ENCODE measurements at regions not wholly inside any gene's neighbourhood (a gene's known extent, or its start where the extent isn't known, plus 50 kb on each side); places are given as distances from the start of the nearest gene placed in this dataset.

DNA sequence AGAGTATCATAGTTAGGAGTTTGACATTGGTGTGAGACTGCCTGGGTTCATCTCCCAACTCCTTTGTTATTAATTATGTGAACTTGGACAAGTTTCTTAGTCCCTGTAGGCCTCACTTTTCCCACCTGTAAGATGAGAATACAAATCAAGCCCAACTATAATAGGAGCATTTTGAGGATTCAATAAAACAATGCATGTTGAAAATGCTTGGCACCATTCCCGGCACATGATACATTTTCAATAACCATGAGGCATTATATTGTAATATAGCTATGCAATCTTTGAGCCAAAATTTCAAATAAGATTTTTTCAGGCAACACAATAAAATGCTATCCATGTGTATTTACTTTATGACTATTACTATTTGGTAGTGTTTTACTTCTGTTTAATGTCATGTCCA is 229.0 kb upstream of the SP4 start:
- FAIRE-seq = no peak

DNA sequence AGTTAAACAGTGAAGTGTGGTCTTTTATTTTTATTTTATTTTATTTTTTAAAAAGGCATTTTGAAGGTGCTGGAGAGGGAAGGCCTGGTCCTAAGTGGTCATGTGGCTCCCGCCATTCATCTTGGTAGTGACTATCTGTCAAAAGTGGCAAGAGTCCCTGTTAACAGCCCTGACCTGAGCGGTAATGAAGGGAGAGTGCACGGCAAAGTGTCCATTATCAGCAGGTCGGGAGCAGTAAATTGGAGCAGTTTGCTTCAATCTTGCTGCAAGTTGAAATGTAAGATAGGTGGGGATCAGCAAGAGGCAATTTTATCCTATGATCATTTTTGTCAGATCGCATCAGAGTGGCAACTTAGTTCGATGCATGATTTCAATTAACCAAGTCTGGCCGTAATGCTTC is 227.4 kb upstream of the SP4 start:
- no peak for FAIRE-seq
- no peak for DNase-seq (ENCODE audit: insufficient read length, low spot score)

More for the DNA sequence above, 229.0 kb upstream of the SP4 start:
- no peak for DNase-seq (ENCODE audit: insufficient read length, low spot score)

DNA sequence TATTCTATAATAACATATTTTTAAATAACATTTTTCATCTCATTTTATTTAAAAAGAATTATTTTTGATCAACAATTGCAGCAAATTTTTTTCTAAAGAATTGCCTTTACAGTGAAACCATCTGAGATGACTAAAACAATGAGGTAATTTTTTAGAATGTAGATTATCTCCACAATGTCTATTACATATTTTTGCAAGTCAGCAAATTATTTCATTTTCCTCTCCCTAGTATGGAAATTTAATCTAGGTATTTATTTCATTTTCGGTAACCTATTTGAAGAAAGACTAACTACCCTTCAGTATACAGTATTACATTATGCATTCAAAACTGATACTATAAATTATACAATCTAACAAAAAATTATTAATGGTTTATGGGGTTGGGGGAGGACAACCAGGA is 213.2 kb upstream of the SP4 start:
- DNase-seq (ENCODE audit: insufficient read length, low spot score) = no peak
- FAIRE-seq = no peak

DNA sequence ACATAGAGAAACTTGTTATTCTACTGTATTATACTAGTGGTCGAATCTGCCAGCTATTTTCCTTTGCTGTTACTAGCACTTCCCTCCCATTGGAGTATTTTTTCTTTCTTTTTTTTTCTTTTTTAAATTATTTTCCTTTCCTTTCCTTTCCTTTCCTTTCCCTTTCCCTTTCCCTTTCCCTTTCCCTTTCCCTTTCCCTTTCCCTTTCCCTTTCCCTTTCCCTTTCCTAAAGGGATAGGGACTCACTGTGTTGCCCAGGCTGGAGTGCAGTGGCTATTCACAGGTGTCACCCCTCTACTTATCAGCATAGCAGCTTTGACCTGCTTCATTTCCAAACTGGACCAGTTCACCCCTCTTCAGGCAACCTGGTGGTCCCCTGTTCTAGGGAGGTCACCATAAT is 212.6 kb upstream of the SP4 start:
- DNase-seq (ENCODE audit: insufficient read length, low spot score) (no peak), FAIRE-seq (no peak)

DNA sequence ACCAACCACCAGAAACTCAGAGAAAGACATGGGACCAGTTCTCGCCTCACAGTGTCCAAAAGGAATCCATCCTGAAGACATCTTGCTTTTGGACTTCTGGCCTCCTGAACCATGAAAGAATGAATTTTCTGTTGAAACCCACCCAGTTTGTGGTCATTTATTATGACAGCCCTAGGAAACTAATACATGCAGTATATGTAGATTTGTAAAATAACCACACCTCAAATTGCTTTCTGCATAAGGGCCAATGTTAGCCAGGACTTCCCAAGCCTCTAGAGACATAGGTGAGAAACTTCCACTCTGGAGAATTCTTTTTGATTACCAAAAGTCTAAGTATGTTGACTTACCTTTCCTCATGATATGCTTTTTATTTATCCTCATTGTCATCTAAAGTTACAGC is 210.5 kb upstream of the SP4 start:
- no peak for DNase-seq (ENCODE audit: insufficient read length, low spot score)
- no peak for FAIRE-seq

DNA sequence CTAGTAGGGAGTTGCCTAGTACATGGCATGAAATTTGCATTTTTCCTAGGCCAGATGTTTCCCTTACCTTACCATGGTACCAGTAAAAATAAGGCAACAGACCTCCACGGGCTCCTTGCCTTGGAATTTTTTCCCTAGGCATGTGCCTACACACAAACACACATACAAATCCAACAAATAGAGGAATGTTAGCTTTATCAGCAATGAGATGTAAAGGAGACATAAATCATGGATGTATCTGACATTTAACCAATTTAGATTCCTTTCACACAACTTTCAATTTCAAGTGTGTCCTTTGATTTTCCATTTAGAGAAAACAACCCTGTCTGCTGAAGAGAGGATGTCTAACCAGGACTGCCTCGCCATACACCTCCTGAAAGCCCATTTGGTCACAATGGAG is 209.7 kb upstream of the SP4 start:
- DNase-seq (ENCODE audit: insufficient read length, low spot score) (no peak), FAIRE-seq (peak; percentile 36)

DNA sequence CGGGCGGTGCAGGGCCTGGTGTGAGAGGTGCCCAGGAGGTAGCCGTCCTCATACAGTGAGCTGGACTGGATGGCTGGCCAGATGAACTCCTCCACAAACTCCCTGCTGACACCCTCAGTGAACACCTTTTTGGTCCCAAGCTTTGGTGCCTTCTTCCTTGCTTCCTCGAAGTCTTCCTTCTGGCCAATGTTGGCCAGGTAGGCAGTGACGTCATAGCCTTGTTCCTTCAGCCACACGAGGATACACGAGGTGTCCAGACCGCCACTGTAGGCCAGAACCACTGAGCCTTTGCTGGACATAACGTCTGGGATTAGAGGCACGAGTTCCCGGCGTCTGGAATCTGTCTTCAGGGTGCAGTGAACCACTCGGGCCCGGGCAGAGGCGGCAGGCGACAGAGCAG is 206.8 kb upstream of the SP4 start:
- FAIRE-seq (peak; percentile 4), DNase-seq (ENCODE audit: insufficient read length, low spot score) (no peak)

DNA sequence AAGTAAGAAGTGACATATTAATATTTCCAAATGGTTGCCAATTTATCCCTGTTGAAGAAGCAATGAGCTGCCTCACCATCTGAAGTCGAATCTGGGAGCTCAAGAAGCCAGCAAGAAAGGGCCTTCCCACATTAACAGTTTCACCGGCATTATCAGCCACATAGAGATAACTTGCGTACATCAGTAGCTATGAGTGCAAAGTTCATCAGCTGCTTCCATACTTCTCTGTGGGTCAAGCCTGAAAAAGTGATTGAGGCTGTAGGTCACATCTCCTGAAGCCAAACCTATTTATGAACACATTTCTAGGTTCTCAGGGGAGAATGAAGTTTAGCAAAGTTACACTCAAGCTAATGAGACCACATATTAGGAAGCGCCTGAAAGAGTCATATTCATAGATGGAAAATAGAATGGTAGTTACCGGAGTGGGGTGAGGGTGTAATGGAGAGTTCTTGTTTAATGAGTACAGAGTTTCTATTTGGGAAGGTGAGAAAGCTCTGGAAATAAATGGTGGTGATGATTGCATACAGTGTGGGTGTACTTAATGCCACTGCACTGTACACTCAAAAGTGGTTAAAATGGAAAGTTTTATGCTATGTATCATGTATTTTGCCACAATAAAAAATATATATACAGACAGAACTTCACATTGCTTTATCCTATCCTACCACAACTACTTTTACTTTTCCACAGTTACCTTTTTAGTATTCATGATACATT is 189.3 kb upstream of the SP4 start:
- no peak for FAIRE-seq

DNA sequence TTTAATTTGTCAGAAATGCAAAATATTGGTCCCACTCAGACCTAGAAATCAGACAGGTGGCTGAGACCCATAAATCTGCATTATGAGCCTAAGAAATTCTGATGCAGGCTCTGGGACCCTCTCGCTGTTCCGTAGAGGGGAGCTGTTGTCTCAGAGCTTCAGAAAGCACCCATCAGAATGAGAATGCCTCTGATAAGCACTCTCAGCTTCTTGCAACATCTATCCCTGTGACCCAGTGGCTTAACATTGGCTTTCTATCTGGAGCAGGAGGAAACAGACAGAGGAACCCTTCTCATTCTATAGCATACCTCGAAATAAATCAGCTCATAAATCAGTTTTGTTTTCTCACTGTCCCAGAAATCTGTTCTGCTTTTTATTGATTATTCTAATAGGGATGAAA is 184.6 kb upstream of the SP4 start:
- no peak for FAIRE-seq
- no peak for DNase-seq (ENCODE audit: insufficient read length, low spot score)

More for the DNA sequence above, 189.3 kb upstream of the SP4 start:
- no peak for DNase-seq (ENCODE audit: insufficient read length, low spot score)

DNA sequence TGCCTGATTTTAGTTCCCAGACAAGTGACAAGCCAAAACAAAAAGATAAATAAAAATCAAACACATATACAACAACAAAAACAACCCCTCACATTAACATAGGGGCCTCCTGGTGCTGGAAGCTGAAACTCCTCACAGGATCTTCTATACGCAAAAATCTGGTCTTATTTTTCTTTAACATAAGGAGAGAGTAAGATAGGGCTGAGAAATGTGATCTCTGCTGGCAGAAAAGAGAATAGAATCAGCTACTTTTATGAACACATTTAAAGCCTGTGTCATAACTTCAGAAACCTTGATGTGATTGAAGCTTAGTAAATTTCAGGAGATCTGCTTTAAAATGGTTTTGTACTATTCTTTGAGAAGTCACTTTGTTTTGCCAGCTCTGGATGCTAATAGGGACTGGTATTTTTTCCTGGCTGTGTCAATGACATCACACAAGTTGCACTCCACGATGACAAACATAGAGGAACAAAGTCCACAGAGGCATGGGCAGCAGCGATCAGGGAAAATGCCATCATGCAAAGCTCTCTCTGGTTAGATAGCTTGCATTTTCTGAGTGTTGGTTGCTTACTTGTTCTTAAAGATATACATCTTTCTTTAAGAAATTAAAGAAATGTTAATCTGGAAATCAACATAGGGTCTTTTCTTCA is 176.6 kb upstream of the SP4 start:
- no peak for FAIRE-seq
- DNase-seq (ENCODE audit: insufficient read length, low spot score) = no peak

DNA sequence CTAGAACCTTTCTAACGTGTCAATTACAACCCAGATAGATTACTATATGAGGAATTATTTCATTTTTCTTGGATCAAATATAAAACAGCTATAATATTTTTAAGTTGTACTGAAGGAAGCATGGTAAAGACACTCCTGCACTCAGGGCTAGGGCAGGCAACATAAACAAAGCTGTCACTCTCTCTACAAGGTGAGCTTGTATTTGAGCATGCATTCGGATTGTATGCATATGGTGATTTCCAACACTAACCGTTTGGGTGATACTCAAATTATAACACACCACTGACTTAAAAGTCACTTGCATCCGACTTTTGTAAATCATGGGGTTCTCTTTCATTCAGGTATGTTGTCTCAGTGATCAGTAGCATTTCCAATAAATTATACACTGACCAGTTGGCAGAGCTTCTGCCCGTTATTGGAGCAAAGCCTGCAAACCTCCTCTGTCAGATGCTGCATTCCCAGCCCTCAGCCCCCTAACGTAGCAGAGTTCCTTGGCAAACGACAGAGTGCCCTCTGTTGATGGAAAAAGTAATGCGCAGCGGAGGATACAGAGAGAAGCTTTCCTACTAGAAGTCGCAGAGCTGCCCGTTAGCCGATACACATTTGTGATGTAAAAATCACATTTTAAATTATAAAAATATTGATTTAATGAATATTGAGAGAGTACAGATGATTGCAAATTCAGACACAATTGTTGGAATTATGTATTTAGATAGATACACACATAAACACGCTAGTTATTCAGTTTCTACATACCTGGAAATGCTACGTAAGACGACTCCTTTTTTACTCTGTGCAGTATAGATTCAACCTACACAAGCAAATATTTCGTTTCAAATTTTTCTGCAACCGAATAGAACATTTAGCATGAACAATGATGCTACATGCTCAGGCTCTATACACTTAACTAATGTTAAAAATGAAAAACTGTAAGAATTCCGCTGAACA is 173.9 kb upstream of the SP4 start:
- FAIRE-seq = no peak

DNA sequence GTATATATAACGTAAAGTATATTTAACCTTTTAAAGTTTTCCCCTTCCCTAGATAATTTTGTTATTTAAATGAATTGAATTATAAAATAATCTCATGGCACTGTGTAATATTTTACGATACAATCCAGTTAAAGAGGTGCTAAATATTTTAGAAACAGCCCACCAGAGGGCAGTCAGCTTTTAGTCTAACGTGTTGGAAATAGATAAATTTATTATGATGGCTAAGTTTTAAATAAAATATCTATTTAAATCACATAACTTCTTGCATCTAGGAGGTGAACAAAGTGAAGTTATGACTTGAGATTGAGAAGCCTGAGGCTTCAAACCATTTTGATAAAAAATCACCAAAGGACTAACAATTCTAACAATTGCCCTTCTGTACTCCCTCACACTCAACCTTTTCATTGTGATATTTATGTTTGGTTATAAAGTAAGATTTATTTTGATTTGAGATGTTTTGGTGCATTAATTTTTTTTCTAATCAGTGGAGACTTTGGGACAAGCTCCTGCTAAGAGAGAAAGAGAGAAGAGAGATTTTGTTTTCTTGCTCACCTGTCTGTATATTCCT is 171.5 kb upstream of the SP4 start:
- DNase-seq (ENCODE audit: insufficient read length, low spot score) = peak; percentile 12
- FAIRE-seq = no peak

More for the DNA sequence above, 173.9 kb upstream of the SP4 start:
- peak; percentile 42 for DNase-seq (ENCODE audit: insufficient read length, low spot score)

DNA sequence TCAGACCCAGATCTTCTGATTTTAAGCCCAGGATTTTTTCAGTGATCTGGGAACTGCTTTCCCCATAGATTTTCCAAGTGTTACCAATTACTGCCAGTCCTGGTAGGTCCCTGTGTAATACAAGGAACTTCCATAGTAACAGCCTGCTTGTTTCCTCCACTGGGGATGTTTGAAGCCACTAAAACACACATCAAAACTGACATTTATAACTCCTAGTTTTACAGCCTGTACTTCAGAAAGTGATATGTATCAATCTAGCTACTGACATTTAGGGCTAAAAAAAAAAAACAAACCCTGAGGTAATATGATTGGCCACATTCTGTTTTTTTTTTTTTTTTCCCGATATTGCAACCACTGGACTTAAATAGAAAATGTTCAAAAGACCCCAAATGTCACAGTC is 166.9 kb upstream of the SP4 start:
- DNase-seq (ENCODE audit: insufficient read length, low spot score) = no peak

DNA sequence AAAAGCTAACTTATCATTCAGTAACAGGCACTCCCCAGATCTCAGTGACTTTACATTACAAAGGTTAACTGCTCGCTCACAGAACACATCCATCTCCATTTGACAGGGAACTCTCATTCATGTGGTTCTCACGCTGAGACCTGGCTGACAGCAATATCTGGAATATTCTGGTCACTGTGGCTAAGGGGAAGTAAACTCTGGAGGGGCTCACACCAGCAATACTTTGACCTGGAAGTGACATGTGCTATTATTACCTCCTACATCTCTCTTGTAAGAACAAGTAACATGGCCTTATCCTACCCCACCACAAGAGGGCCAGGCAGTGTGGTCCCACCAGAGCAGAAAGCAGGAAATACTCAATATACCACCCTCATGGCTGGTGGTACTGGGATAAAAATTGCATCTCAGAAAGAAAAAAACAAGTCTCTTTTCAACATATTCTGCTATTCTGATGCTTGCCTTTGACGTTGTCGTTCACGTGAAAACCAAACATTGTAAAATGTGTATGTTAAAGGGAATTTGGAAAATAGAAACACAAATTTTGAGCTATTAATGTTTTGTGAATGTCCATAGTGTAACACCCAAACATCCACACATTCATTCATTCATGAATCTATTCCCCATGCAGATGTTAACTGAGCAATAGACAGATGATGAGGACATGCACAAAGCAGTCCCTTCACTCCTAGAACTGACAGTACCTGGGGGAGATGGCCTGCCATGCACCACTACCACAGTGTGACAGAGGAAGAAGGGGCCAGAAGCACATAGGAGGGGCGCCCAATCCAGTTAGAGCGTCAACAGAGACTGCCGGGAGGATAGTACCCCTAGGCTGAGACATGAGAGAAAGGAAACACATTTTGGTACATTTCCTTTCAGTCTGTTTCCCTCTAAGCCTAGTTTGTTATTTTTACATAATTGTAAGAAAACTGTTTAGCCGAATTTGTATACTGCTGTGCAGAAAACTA is 166.0 kb upstream of the SP4 start:
- DNase-seq (ENCODE audit: insufficient read length, low spot score) (peak; percentile 42), FAIRE-seq (peak; percentile 16)

More for the DNA sequence above, 166.9 kb upstream of the SP4 start:
- no peak for FAIRE-seq

DNA sequence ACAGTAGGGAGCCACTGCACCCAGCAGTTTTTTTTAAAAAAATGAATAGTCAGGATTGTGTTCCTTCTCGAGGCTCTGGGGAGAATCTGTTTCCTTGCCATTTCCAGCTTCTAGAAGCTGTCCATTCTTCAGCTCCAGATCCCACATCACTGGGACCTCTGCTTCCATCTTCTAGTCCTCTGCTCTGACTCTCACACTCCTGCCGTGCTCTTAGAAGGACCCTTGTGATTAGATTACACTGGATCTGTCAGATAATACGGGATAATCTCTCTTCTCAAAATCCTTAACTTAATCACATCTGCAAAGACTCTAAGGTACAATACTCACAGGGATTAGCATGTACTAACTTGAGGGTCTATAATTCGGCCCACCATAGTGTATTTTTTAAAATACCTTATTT is 158.9 kb upstream of the SP4 start:
- no peak for DNase-seq (ENCODE audit: insufficient read length, low spot score)
- no peak for FAIRE-seq

DNA sequence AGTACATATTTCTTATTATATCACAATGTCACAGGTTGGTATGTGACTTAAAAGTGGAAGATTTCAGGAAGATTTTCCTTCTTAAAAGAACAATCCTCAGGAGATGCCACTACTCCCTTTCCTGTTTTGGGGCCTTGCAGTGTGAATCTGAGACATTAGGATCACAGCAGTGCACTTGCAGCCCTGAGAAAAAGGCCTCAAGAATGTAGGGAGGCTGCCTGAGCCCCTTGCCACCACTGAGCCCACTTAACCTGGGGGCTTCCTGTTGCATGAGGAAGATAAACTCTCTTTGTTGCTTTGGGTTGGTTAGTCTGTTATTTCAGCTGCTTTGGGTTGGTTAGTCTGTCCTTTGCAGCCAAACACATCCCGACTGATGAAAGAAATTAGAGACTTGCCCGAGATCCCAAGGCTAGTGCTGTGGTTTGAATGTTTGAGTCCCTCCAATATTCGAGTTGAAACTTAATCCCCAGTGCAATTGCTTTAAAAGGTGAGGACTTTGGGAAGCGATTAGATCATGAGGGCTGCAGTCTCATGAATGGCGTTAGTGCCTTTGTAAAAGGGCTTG is 151.3 kb upstream of the SP4 start:
- FAIRE-seq (no peak), DNase-seq (ENCODE audit: insufficient read length, low spot score) (no peak)

DNA sequence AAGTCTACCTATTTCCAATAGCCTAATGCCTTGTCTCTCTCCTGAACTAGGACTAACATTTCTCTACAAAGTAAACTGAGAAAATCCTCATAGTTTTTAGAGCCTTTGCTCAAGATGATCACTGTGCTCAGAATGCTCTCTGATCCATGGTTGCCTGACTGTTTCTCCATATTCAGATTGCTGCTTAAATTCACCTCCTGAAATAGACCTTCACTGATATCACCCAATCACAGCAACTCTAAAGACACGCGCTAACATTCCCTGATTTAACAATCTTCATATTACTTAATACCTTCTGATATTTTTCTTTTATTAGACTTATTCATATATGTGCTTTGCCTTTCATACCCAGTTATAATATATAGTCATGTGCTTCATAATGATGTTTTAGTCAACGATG is 148.9 kb upstream of the SP4 start:
- FAIRE-seq (no peak), DNase-seq (ENCODE audit: insufficient read length, low spot score) (no peak)

DNA sequence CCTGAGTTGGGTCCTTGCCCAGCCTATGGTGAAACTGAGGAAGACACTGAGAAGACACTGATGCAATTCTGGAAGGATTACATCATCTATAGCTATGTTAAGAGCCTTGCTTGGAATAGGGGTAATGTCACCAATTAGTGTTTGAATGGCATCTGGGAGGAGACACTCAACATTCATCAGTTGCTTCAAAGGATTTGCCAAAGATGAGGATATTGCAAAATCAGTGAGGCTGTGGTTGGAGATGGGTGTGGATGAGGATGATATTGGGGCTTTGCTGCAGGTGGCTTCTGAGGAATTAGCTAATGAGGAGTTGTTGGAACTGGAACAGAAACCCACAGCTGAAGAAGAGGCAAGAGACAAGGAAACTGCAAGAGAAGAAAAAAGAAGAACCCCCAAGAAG is 146.7 kb upstream of the SP4 start:
- no peak for DNase-seq (ENCODE audit: insufficient read length, low spot score)
- no peak for FAIRE-seq

DNA sequence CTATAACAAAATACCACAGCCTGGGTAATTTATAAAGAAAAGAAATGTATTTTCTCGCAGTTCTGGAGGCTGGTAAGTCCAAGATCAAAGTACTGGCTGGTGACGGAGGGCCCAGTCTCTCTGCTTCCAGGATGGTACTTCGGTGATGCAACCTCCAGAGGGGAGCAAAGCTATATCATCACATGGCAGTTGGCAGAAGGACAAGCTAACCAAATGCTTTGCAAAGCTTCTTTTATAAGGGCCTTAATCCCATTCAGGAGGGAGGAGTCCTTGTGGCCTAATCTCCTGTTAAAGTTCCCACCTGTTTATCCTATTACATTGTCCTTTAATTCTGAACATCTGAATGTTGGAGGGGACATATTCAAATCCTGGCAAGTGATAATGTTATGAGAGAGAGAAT is 134.1 kb upstream of the SP4 start:
- FAIRE-seq = no peak
- no peak for DNase-seq (ENCODE audit: insufficient read length, low spot score)

DNA sequence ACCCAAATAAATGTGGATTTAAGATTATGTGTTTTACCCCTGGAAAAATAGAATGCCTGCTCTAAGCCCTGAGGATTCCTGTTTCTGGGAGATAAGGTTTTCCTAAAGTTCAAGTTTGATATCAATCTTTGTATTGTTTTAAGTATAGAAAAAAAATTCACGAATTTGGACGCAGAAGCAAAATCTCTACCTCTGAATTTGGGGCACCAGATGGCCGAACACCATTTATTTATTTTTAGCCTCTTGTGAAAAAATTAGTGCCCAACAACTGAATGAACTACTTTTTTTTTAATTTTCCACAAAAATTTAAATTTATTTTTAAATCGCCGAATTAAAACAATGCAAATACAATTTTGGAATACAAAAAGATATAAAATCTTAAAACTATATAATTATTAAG is 128.1 kb upstream of the SP4 start:
- DNase-seq (ENCODE audit: insufficient read length, low spot score) (no peak), FAIRE-seq (no peak)

Measured in HTR-8/SVneo (cell line).